Neural cell (in vitro differentiated cells): ENCODE measurements at regions not wholly inside any gene's neighbourhood (a gene's known extent, or its start where the extent isn't known, plus 50 kb on each side); places are given as distances from the start of the nearest gene placed in this dataset.

Experiments used
- CTCF ChIP-seq: fragments of 450-650 bp; IDR thresholded peaks from 2 replicates; pipeline ENCODE4 v1.5.1; 2014; ENCODE audit warnings: antibody characterized with exemption, mild to moderate bottlenecking, moderate library complexity; ENCODE audit not compliant: poor library complexity, severe bottlenecking
- EP300 ChIP-seq: fragments of 450-650 bp; conservative IDR thresholded peaks from 2 replicates; pipeline ENCODE4 v1.6.1; 2014; ENCODE audit warnings: antibody characterized with exemption, mild to moderate bottlenecking, moderate library complexity; ENCODE audit not compliant: poor library complexity, severe bottlenecking
- EZH2 ChIP-seq: fragments of 200-600, 300-800 bp; shearing (Covaris generic), sonication (generic); IDR thresholded peaks from 2 replicates; pipeline ENCODE4 v1.6.1; 2014; ENCODE audit warnings: antibody characterized with exemption, low read length, borderline replicate concordance, mild to moderate bottlenecking; ENCODE audit not compliant: insufficient read depth, poor library complexity, severe bottlenecking
- RAD21 ChIP-seq: fragments of 450-650 bp; conservative IDR thresholded peaks from 2 replicates; pipeline ENCODE4 v1.6.1; 2014; ENCODE audit warnings: antibody characterized with exemption, mild to moderate bottlenecking, moderate library complexity
- REST ChIP-seq: IDR thresholded peaks from 2 replicates; pipeline ENCODE4 v1.6.1; 2012; ENCODE audit warnings: borderline replicate concordance

GRCh38 chr13:21297447-21297846 lies 121.0 kb downstream of the MRPL57 start:
- no peak for TF ChIP-seq CTCF
- TF ChIP-seq EP300: no peak
- no peak for TF ChIP-seq EZH2
- no peak for TF ChIP-seq RAD21
- no peak for TF ChIP-seq REST
